Fibroblast of pulmonary artery (primary cell): ENCODE measurements at regions not wholly inside any gene's neighbourhood (a gene's known extent, or its start where the extent isn't known, plus 50 kb on each side); places are given as distances from the start of the nearest gene placed in this dataset.
"Not testable (repeated sequence)": the region's sequence is repeated elsewhere in the genome, so short reads cannot be mapped to it uniquely, and the experiment has no call there.

Experiments
- DNase-seq: peaks from one replicate; pipeline ENCODE4 v3.0.0-alpha.2; 2010; ENCODE audit warnings: low read depth
- H3K4me3 ChIP-seq: replicated peaks from 2 replicates; pipeline ENCODE4 v1.5.1; 2011; ENCODE audit warnings: low read depth, mild to moderate bottlenecking, control low read depth, low read length, moderate library complexity
- CTCF ChIP-seq: IDR thresholded peaks from 2 replicates; pipeline ENCODE4 v1.5.1; 2011; ENCODE audit warnings: mild to moderate bottlenecking, control low read depth, low read length, inconsistent platforms; ENCODE audit errors: missing control alignments

GRCh38 chr6:128586095-128586494, 65.7 kb upstream of the PTPRK start:
- no peak for TF ChIP-seq CTCF
- no peak overlapping the region for H3K4me3 ChIP-seq
- no peak for DNase-seq

- DNase-seq = peak; percentile 81
- peak overlapping the region; percentile 1 for H3K4me3 ChIP-seq
Measured at GRCh38 chr6:128580224-128581110, 60.1 kb upstream of the PTPRK start.

GRCh38 chr6:128575254-128575653, 54.9 kb upstream of the PTPRK start:
- not testable (repeated sequence) for DNase-seq, H3K4me3 ChIP-seq

More at GRCh38 chr6:128580224-128581110, 60.1 kb upstream of the PTPRK start:
- no peak for TF ChIP-seq CTCF

GRCh38 chr6:128574402-128574801, 54.0 kb upstream of the PTPRK start:
- no peak for TF ChIP-seq CTCF
- no peak overlapping the region for H3K4me3 ChIP-seq
- no peak for DNase-seq

GRCh38 chr6:128573036-128573435, 52.6 kb upstream of the PTPRK start:
- no peak for TF ChIP-seq CTCF
- no peak for DNase-seq
- no peak overlapping the region for H3K4me3 ChIP-seq

- DNase-seq = no peak
- TF ChIP-seq CTCF = no peak
- H3K4me3 ChIP-seq = no peak overlapping the region
Measured at GRCh38 chr6:128572294-128572693, 51.9 kb upstream of the PTPRK start.

GRCh38 chr6:128570680-128571063, 50.3 kb upstream of the PTPRK start:
- no peak for TF ChIP-seq CTCF
- H3K4me3 ChIP-seq = no peak overlapping the region
- no peak for DNase-seq
